Neuronal stem cell (in vitro differentiated cells): ENCODE measurements at regions not wholly inside any gene's neighbourhood (a gene's known extent, or its start where the extent isn't known, plus 50 kb on each side); places are given as distances from the start of the nearest gene placed in this dataset.

Experiments
- DNase-seq: peaks from one replicate; pipeline ENCODE4 v3.0.0-alpha.2; 2013; ENCODE audit warnings: low spot score
- H2AFZ ChIP-seq: one replicate; pipeline ENCODE4 v1.6.1; 2013; ENCODE audit warnings: mild to moderate bottlenecking, low read length, inconsistent platforms
- H2AK5ac ChIP-seq: 2 replicates; pipeline ENCODE4 v1.6.1; 2013; ENCODE audit warnings: low read depth, mild to moderate bottlenecking, inconsistent platforms, low read length, moderate library complexity, mixed read lengths
- H2BK120ac ChIP-seq: 2 replicates; pipeline ENCODE4 v1.6.1; 2013; ENCODE audit warnings: low read depth, mild to moderate bottlenecking, inconsistent platforms, low read length, moderate library complexity, mixed read lengths
- H2BK12ac ChIP-seq: one replicate; pipeline ENCODE4 v1.6.1; 2013; ENCODE audit warnings: low read length, inconsistent platforms
- H2BK15ac ChIP-seq: 2 replicates; pipeline ENCODE4 v1.6.1; 2013; ENCODE audit warnings: mild to moderate bottlenecking, low read length, inconsistent platforms, mixed read lengths
- H2BK5ac ChIP-seq: one replicate; pipeline ENCODE4 v1.6.1; 2013; ENCODE audit warnings: inconsistent platforms, mild to moderate bottlenecking, low read length, moderate library complexity
- H3K14ac ChIP-seq: one replicate; pipeline ENCODE4 v1.6.1; 2013; ENCODE audit warnings: low read length, inconsistent platforms
- H3K18ac ChIP-seq: 2 replicates; pipeline ENCODE4 v1.6.1; 2013; ENCODE audit warnings: low read length, inconsistent platforms
- H3K23ac ChIP-seq: 2 replicates; pipeline ENCODE4 v1.6.1; 2013; ENCODE audit warnings: low read depth, mild to moderate bottlenecking, mixed read lengths, low read length, inconsistent platforms; ENCODE audit not compliant: poor library complexity
- H3K27ac ChIP-seq: replicated peaks from 3 replicates; pipeline ENCODE4 v1.5.1; 2013; ENCODE audit warnings: low read length, inconsistent platforms
- H3K27me3 ChIP-seq, 3 experiments: 2 replicates each; pipeline ENCODE4 v1.6.1; 2013; ENCODE audit warnings: low read length in 3 of 3, mild to moderate bottlenecking in 2 of 3, inconsistent platforms in 1 of 3, low read depth in 1 of 3, mixed read lengths in 1 of 3, moderate library complexity in 1 of 3; ENCODE audit not compliant: control insufficient read depth in 3 of 3, insufficient read depth in 3 of 3
- H3K36me3 ChIP-seq, 2 donors: replicated peaks in 1 of 2; 2 replicates each; pipeline ENCODE4 v1.6.1; 2013; ENCODE audit warnings: low read length in 2 of 2; ENCODE audit not compliant: control insufficient read depth in 2 of 2, insufficient read depth in 2 of 2
- H3K4ac ChIP-seq: 2 replicates; pipeline ENCODE4 v1.6.1; 2013; ENCODE audit warnings: inconsistent platforms, mild to moderate bottlenecking, low read length, moderate library complexity
- H3K4me1 ChIP-seq, 2 donors: 1 replicate in 1 of 2; 2 replicates in 1 of 2; pipeline ENCODE4 v1.6.1; 2013; ENCODE audit warnings: low read length in 2 of 2, low read depth in 1 of 2; ENCODE audit not compliant: control insufficient read depth in 2 of 2, insufficient read depth in 1 of 2
- H3K4me2 ChIP-seq: one replicate; pipeline ENCODE4 v1.6.1; 2013; ENCODE audit warnings: mild to moderate bottlenecking, low read length, inconsistent platforms; ENCODE audit not compliant: insufficient read depth, poor library complexity, severe bottlenecking
- H3K4me3 ChIP-seq, 2 donors: 2 replicates each; pipeline ENCODE4 v1.5.1; 2013; ENCODE audit warnings: low read length in 2 of 2, mild to moderate bottlenecking in 2 of 2, inconsistent platforms in 1 of 2, moderate library complexity in 1 of 2
- H3K79me1 ChIP-seq: one replicate; pipeline ENCODE4 v1.6.1; 2013; ENCODE audit warnings: low read depth, mild to moderate bottlenecking, inconsistent platforms, low read length, moderate library complexity
- H3K9ac ChIP-seq: one replicate; pipeline ENCODE4 v1.6.1; 2013; ENCODE audit warnings: mild to moderate bottlenecking, low read depth, low read length, inconsistent platforms; ENCODE audit not compliant: poor library complexity
- H3K9me3 ChIP-seq, 2 donors: replicated peaks in 1 of 2; 2 replicates each; pipeline versions ENCODE3 to v1.6.1; 2013; ENCODE audit warnings: low read length in 2 of 2, mild to moderate bottlenecking in 2 of 2, inconsistent platforms in 1 of 2, low read depth in 1 of 2, mixed read lengths in 1 of 2, moderate library complexity in 1 of 2; ENCODE audit not compliant: control insufficient read depth in 2 of 2, insufficient read depth in 1 of 2
- H4K8ac ChIP-seq: one replicate; pipeline ENCODE4 v1.6.1; 2013; ENCODE audit warnings: low read depth, mild to moderate bottlenecking, inconsistent platforms, low read length, moderate library complexity
- H4K91ac ChIP-seq: one replicate; pipeline ENCODE4 v1.6.1; 2013; ENCODE audit warnings: low read length, low read depth, mild to moderate bottlenecking, inconsistent platforms; ENCODE audit not compliant: poor library complexity
- WGBS, 2 donors: extraction: QIAGEN DNeasy Blood & Tissue Kit; methylation state at CpG; one replicate each; pipeline ENCODE4 v1.1.7; 2013; ENCODE audit warnings: missing lambda C conversion rate in 2 of 2, mixed read lengths in 1 of 2; ENCODE audit not compliant: insufficient read length in 2 of 2, insufficient replicate concordance in 1 of 2; ENCODE audit errors: extremely low coverage in 2 of 2; 5-methylcytosine and 5-hydroxymethylcytosine counted together

DNA sequence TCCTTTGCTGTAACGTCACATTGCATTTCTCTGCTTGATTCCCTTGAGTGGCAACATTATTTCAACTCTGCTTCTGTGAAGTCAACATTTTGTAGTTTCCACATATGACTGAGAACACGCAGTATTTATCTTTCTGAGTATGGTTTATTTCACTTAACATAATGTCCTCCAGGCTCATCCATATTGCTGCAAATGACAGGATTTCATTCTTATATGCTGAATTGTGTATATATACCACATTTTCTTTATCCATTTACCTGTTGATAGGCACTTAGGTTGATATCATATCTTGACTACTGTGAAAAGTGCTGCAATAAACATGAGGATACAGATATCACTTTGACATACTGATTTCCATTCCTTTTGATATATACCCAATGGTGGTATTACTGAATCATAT is 878.5 kb downstream of the PLOD2 start:
- no peak overlapping the region for H2BK12ac ChIP-seq
- no peak overlapping the region for H3K27ac ChIP-seq
- no peak overlapping the region for H3K4me3 ChIP-seq
- H4K8ac ChIP-seq, result no peak overlapping the region
- H3K9ac ChIP-seq, result no peak overlapping the region
- no peak overlapping the region for H3K23ac ChIP-seq
- no peaks in the 10 kb centered on the region for H3K27me3 ChIP-seq
- H2BK120ac ChIP-seq, result no peak overlapping the region
- no peaks in the 10 kb centered on the region for H3K4me1 ChIP-seq
- no peak overlapping the region for H3K18ac ChIP-seq
- DNase-seq, result no peak
- no peak overlapping the region for H2AFZ ChIP-seq
- H3K14ac ChIP-seq, result no peak overlapping the region
- H3K4me2 ChIP-seq, result no peak overlapping the region
- no peak overlapping the region for H3K4ac ChIP-seq
- H3K79me1 ChIP-seq, result no peaks in the 10 kb centered on the region
- no peaks in the 10 kb centered on the region for H3K9me3 ChIP-seq
- WGBS, 2 donors, result no CpG with 5 or more reads among the region's 2 CpGs
- no peak overlapping the region for H2AK5ac ChIP-seq
- H3K36me3 ChIP-seq, result no peaks in the 10 kb centered on the region
- no peak overlapping the region for H4K91ac ChIP-seq
- no peak overlapping the region for H2BK5ac ChIP-seq
- H2BK15ac ChIP-seq, result no peak overlapping the region

DNA sequence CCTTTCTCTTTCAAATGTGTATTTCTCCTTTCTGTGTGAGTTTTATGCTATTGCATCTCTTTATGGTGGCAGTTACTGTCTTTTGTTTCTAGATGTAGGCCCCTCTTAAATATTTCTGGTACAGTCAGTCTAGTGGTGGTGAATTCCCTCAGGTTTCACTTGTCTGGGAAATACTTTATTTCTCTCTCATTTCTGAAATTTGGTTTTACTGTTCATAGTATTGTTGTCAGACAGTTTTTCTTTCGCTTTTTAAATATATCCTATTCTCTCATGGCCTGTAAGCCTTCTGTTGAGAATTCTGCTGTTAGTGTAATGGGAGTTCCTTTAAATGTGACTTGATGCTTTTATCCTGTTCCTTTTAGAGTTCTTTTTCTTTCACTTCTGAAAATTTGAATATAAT is 874.0 kb downstream of the PLOD2 start:
- H3K4ac ChIP-seq, result no peak overlapping the region
- H3K79me1 ChIP-seq, result no peaks in the 10 kb centered on the region
- no peak for DNase-seq
- no peak overlapping the region for H2AK5ac ChIP-seq
- H4K8ac ChIP-seq, result no peak overlapping the region
- H3K4me1 ChIP-seq, result no peaks in the 10 kb centered on the region
- H3K23ac ChIP-seq, result no peak overlapping the region
- no peak overlapping the region for H2BK5ac ChIP-seq
- no peak overlapping the region for H2BK120ac ChIP-seq
- no peak overlapping the region for H3K4me2 ChIP-seq
- no peak overlapping the region for H3K14ac ChIP-seq
- no CpG with 5 or more reads among the region's 1 CpG for WGBS, 2 donors
- no peaks in the 10 kb centered on the region for H3K36me3 ChIP-seq
- H3K18ac ChIP-seq, result no peak overlapping the region
- no peak overlapping the region for H3K4me3 ChIP-seq
- no peak overlapping the region for H2AFZ ChIP-seq
- no peaks in the 10 kb centered on the region for H3K9me3 ChIP-seq
- no peak overlapping the region for H4K91ac ChIP-seq
- no peak overlapping the region for H2BK12ac ChIP-seq
- H2BK15ac ChIP-seq, result no peak overlapping the region
- H3K27me3 ChIP-seq, result no peaks in the 10 kb centered on the region
- no peak overlapping the region for H3K27ac ChIP-seq
- no peak overlapping the region for H3K9ac ChIP-seq

DNA sequence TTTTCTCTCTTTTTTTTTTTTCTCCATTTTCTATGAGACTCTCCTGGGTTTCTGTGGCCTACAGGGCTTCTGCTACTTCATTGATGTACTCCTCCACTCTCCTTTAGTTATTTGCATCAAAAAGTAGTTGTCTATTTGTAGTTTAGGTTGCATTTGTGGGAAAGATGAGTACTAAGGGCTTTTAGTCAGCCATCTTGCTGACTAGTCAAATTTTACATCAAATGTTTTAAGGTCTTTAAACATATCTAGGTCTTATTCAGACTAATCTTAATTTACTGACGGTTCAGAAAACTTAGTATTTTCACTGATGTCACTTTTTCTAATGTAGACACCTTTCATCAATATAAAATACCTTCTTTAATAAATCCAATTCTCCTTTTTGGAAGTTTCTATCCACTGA is 871.0 kb downstream of the PLOD2 start:
- Histone ChIP-seq H4K8ac (no peak overlapping the region), H3K14ac (no peak overlapping the region), H2AK5ac (no peak overlapping the region), H2BK12ac (no peak overlapping the region), H3K18ac (no peak overlapping the region), H3K79me1 (no peaks in the 10 kb centered on the region), H3K9me3 (no peaks in the 10 kb centered on the region), H3K4me3 (no peak overlapping the region), H3K4me1 (no peaks in the 10 kb centered on the region), H2BK15ac (no peak overlapping the region), H2AFZ (no peak overlapping the region), H3K9ac (no peak overlapping the region), H3K23ac (no peak overlapping the region), H3K36me3 (no peaks in the 10 kb centered on the region), H3K4me2 (no peak overlapping the region), H3K4ac (no peak overlapping the region), H3K27me3 (no peaks in the 10 kb centered on the region), H4K91ac (no peak overlapping the region), H3K27ac (no peak overlapping the region), H2BK5ac (no peak overlapping the region), H2BK120ac (no peak overlapping the region)
- no CpG with 5 or more reads among the region's 1 CpG for WGBS, 2 donors
- no peak for DNase-seq

DNA sequence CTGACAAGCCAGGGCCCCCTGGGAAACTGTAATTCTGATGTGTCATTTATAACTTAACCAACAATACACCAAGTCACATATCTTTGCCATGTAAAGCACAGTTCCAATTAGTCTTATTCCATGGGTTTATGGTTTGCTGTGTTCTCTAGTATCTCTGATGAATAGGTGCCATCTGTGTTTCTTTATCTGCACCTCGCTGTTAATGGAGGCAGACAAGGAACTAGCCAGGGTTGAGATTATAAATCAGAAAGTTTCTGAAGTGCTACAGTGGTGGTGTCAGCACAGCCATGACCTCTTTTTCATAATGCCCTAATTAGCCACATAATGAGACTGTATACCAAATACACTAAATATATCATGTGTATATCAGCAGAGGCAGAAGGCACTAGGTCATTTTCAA is 866.4 kb downstream of the PLOD2 start:
- DNase-seq, result no peak
- Histone ChIP-seq H3K9ac (no peak overlapping the region), H3K27me3 (no peaks in the 10 kb centered on the region), H4K91ac (no peak overlapping the region), H3K9me3 (no peaks in the 10 kb centered on the region), H3K27ac (no peak overlapping the region), H3K14ac (no peak overlapping the region), H3K18ac (no peak overlapping the region), H3K4ac (no peak overlapping the region), H2BK5ac (no peak overlapping the region), H3K36me3 (no peaks in the 10 kb centered on the region), H2BK15ac (no peak overlapping the region), H3K23ac (no peak overlapping the region), H3K4me3 (no peak overlapping the region), H4K8ac (no peak overlapping the region), H2BK120ac (no peak overlapping the region), H3K4me1 (no peaks in the 10 kb centered on the region), H2AFZ (no peak overlapping the region), H2BK12ac (no peak overlapping the region), H3K4me2 (no peak overlapping the region), H3K79me1 (no peaks in the 10 kb centered on the region), H2AK5ac (no peak overlapping the region)
- no CpG with 5 or more reads among the region's 1 CpG for WGBS, 2 donors
